Smooth muscle cell (in vitro differentiated cells): ENCODE measurements at regions not wholly inside any gene's neighbourhood (a gene's known extent, or its start where the extent isn't known, plus 50 kb on each side); places are given as distances from the start of the nearest gene placed in this dataset.

Source experiments
- DNase-seq: peaks from one replicate; lab custom pipeline; 2025; ENCODE audit not compliant: unreplicated experiment; lab: John Stamatoyannopoulos, UW
- H2AFZ ChIP-seq: fragments of 200-600 bp; sonication (generic); 2 replicates; pipeline ENCODE4 v1.6.0; 2016; ENCODE audit warnings: antibody characterized with exemption, low read depth, mild to moderate bottlenecking
- H3F3A ChIP-seq: fragments of 200-600 bp; sonication (generic); 2 replicates; pipeline ENCODE4 v1.6.0; 2017; ENCODE audit warnings: antibody characterized with exemption, low read depth
- H3K27ac ChIP-seq: fragments of 200-600 bp; sonication (generic); 2 replicates; pipeline ENCODE4 v1.5.1; 2016; ENCODE audit warnings: low read depth, mild to moderate bottlenecking
- H3K27me3 ChIP-seq: fragments of 200-600 bp; sonication (generic); 2 replicates; pipeline ENCODE4 v1.6.1; 2016; ENCODE audit warnings: low read depth, mild to moderate bottlenecking
- H3K36me3 ChIP-seq: fragments of 200-600 bp; sonication (generic); 2 replicates; pipeline ENCODE4 v1.5.1; 2016; ENCODE audit warnings: low read depth
- H3K4me1 ChIP-seq: fragments of 200-600 bp; sonication (generic); 2 replicates; pipeline ENCODE4 v1.5.1; 2016; ENCODE audit warnings: low read depth
- H3K4me2 ChIP-seq: fragments of 200-600 bp; sonication (generic); 2 replicates; pipeline ENCODE4 v1.6.0; 2016; ENCODE audit warnings: mild to moderate bottlenecking
- H3K4me3 ChIP-seq: fragments of 200-600 bp; sonication (generic); 2 replicates; pipeline ENCODE4 v1.5.1; 2016; ENCODE audit warnings: mild to moderate bottlenecking
- H3K79me2 ChIP-seq: fragments of 200-600 bp; sonication (generic); 2 replicates; pipeline ENCODE4 v1.6.0; 2016; ENCODE audit warnings: low read depth, mild to moderate bottlenecking
- H3K9ac ChIP-seq: fragments of 200-600 bp; sonication (generic); 2 replicates; pipeline ENCODE4 v1.6.0; 2016; ENCODE audit warnings: low read depth
- H3K9me3 ChIP-seq: fragments of 200-600 bp; sonication (generic); replicated peaks from 2 replicates; pipeline ENCODE4 v1.5.1; 2016; ENCODE audit warnings: low read depth
- H4K20me1 ChIP-seq: fragments of 200-600 bp; sonication (generic); 2 replicates; pipeline ENCODE4 v1.6.0; 2016; ENCODE audit warnings: low read depth
- WGBS: methylation state at CpG from one replicate; pipeline ENCODE4 v1.1.7; 2016; ENCODE audit warnings: low lambda C conversion rate; 5-methylcytosine and 5-hydroxymethylcytosine counted together
- TF ChIP-seq, protein P1 (sequence below): fragments of 200-600 bp; sonication (generic); IDR thresholded peaks from 2 replicates; pipeline ENCODE4 v1.5.1; 2017; ENCODE audit warnings: borderline replicate concordance, mild to moderate bottlenecking, antibody characterized with exemption; ENCODE audit not compliant: insufficient read depth, poor library complexity, severe bottlenecking

DNA sequence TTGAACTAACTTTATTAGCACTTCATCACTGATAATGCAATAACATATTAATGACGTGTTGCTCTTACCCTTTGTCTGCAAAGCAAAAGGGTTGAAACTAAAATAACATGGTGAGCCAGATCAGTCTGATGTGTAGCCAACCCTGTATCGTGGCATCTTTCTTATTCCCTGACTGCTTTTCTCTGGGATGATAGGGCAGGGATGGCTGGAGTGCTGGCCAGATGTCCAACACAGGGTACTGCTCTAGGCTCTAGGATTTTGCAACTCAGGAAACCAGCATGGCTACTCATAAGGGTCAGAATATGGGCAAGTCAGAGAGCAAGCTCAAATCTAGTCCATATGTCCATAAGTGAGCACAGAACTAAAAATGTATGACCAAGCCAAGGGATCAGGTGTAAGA is 129.1 kb downstream of the SLC17A6 start:
- DNase-seq: no peak

DNA sequence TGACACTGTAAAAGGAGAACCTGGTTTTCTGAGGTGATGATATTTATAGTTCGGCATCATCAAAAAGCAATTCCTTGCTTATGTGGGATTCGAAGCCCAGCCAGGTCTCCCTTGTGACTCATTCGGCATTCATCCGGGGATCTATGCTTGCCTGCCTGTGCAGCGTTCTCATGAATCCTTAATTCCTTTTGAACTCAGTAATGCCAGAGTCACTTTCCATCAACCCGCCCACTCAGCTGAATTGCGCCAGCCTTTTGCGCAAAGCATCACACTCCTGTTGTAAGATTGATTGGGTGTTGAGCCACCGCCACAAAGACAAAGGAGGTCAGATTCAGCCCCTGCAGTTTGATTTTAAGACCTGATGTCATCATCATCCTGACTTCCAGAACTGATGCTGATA is 128.6 kb downstream of the SLC17A6 start:
- Histone ChIP-seq H3K4me1 (no peaks in the 10 kb centered on the region), H3K4me3 (no peak overlapping the region), H3K9me3 (no peaks in the 10 kb centered on the region), H3K36me3 (no peaks in the 10 kb centered on the region), H3K4me2 (peak overlapping the region; percentile 28), H3K27ac (peak overlapping the region; percentile 77), H4K20me1 (no peaks in the 10 kb centered on the region), H3F3A (no peaks in the 10 kb centered on the region), H3K79me2 (no peaks in the 10 kb centered on the region), H3K27me3 (no peaks in the 10 kb centered on the region), H3K9ac (peak overlapping the region; percentile 36), H2AFZ (no peak overlapping the region)
- TF ChIP-seq, protein P1, sequence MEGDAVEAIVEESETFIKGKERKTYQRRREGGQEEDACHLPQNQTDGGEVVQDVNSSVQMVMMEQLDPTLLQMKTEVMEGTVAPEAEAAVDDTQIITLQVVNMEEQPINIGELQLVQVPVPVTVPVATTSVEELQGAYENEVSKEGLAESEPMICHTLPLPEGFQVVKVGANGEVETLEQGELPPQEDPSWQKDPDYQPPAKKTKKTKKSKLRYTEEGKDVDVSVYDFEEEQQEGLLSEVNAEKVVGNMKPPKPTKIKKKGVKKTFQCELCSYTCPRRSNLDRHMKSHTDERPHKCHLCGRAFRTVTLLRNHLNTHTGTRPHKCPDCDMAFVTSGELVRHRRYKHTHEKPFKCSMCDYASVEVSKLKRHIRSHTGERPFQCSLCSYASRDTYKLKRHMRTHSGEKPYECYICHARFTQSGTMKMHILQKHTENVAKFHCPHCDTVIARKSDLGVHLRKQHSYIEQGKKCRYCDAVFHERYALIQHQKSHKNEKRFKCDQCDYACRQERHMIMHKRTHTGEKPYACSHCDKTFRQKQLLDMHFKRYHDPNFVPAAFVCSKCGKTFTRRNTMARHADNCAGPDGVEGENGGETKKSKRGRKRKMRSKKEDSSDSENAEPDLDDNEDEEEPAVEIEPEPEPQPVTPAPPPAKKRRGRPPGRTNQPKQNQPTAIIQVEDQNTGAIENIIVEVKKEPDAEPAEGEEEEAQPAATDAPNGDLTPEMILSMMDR: no peak
- DNase-seq: no peak
- WGBS: 32% methylated on average over 9 of the region's 9 CpGs

More for the DNA sequence above, 129.1 kb downstream of the SLC17A6 start:
- WGBS: 74% methylated on average over 2 of the region's 2 CpGs
- Histone ChIP-seq H3K4me3 (no peak overlapping the region), H3K79me2 (no peaks in the 10 kb centered on the region), H4K20me1 (no peaks in the 10 kb centered on the region), H3K4me1 (no peaks in the 10 kb centered on the region), H3K27me3 (no peaks in the 10 kb centered on the region), H3K9ac (no peak overlapping the region), H3K9me3 (no peaks in the 10 kb centered on the region), H2AFZ (no peak overlapping the region), H3K27ac (peak overlapping the region; percentile 60), H3K36me3 (no peaks in the 10 kb centered on the region), H3F3A (no peaks in the 10 kb centered on the region), H3K4me2 (peak overlapping the region; percentile 16)
- TF ChIP-seq, protein P1: no peak

DNA sequence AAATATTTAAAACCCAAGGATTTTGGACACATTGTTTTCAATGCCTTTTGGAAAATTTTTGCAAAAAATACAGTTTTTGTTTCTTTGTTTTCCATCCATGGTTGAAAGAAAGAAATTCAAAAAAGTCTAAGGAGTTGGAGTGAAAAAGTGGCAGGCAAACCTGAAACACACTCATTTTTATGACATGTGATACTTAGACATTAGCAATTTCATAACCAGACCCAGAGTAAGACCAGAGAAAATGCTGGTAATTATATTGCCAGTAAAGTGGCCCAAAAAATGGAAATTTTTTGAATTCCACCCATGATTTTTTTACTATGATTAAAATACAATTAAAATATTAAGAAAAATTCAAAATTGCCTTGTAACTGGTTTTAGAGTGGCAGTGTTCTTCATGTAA is 128.2 kb downstream of the SLC17A6 start:
- Histone ChIP-seq H3K9me3 (no peaks in the 10 kb centered on the region), H3K27me3 (no peaks in the 10 kb centered on the region), H3K4me1 (no peaks in the 10 kb centered on the region), H3K36me3 (no peaks in the 10 kb centered on the region), H2AFZ (no peak overlapping the region), H3K4me2 (peak overlapping the region; percentile 28), H3F3A (no peaks in the 10 kb centered on the region), H4K20me1 (no peaks in the 10 kb centered on the region), H3K9ac (peak overlapping the region; percentile 36), H3K27ac (peak overlapping the region; percentile 77), H3K79me2 (no peaks in the 10 kb centered on the region), H3K4me3 (no peak overlapping the region)
- TF ChIP-seq, protein P1: no peak
- DNase-seq: no peak

DNA sequence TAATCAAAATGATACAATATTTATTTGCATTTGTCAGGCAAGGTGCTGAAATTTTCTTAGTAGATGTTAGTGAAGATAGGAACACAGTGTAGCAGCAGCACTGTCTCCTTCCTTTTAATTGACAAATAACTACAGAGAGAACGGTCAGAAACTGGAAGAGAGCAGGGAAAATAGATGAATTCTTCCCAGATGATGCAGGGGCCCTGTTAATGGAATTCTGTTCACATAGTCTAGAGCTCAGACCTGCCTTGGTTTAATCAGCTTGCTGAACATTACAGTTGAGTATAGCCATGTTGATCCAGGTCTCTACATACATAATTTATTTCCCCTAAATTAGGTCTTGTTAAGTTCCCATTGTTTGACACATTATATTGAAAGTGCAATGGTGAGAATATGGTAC is 127.4 kb downstream of the SLC17A6 start:
- no peak overlapping the region for H3K4me2 ChIP-seq
- no peak overlapping the region for H3K9ac ChIP-seq
- TF ChIP-seq, protein P1: no peak
- H3F3A ChIP-seq: no peaks in the 10 kb centered on the region
- H3K4me1 ChIP-seq: no peaks in the 10 kb centered on the region
- H3K9me3 ChIP-seq: no peaks in the 10 kb centered on the region
- WGBS: 48% methylated on average over 1 of the region's 1 CpG
- DNase-seq: no peak
- H3K27me3 ChIP-seq: no peaks in the 10 kb centered on the region
- peak overlapping the region; percentile 77 for H3K27ac ChIP-seq
- H4K20me1 ChIP-seq: no peaks in the 10 kb centered on the region
- H3K79me2 ChIP-seq: no peaks in the 10 kb centered on the region
- H3K4me3 ChIP-seq: no peak overlapping the region
- H2AFZ ChIP-seq: no peak overlapping the region
- no peaks in the 10 kb centered on the region for H3K36me3 ChIP-seq
